ENCODE measurements at regions not wholly inside any gene's neighbourhood (a gene's known extent, or its start where the extent isn't known, plus 50 kb on each side); places are given as distances from the start of the nearest gene placed in this dataset.

- Histone ChIP-seq H2AFZ (ENCODE audit: low read depth, low read length) (no peak overlapping the region), H3K36me3 (replicated peaks; ENCODE audit: low read depth, low read length) (no peaks in the 10 kb centered on the region), H3K4me2 (ENCODE audit: low read length) (no peak overlapping the region)
These were observed 189.0 kb downstream of the URB2 start for GRCh38 chr1:229815076-229815475.

DNA sequence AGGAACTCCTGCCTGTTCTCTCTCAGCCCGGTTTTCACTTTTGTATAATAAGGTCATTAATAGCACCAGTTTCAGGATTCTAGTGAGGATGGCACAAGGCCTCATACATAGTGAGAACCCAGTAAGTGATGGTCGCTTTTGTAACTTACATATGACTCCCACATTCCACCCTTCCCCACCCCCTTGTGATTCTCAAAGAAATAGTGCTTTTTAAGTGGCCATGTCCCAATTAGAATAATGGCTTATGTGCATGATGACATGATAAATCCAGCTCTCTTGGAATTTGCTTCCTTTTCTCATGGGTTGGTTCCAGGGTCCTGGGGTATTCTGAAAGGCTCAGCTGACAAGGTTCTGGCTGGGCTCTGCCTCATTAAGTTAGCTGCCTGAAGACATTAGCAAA lies 189.9 kb downstream of the URB2 start:
- no peak overlapping the region for H3K4me3 ChIP-seq (ENCODE audit: low read length)
- H3K9me3 ChIP-seq (ENCODE audit: insufficient read depth, low read length) = peaks cover under 1% of the 10 kb centered on the region; the same call in 1 of the 2 replicates
- no peaks in the 10 kb centered on the region for H3K79me2 ChIP-seq (ENCODE audit: low read length)
- no peaks in the 10 kb centered on the region for H4K20me1 ChIP-seq (ENCODE audit: insufficient read depth, low read length)
- H3K4me1 ChIP-seq (ENCODE audit: low read length) = no peaks in the 10 kb centered on the region
- TF ChIP-seq, protein P1, sequence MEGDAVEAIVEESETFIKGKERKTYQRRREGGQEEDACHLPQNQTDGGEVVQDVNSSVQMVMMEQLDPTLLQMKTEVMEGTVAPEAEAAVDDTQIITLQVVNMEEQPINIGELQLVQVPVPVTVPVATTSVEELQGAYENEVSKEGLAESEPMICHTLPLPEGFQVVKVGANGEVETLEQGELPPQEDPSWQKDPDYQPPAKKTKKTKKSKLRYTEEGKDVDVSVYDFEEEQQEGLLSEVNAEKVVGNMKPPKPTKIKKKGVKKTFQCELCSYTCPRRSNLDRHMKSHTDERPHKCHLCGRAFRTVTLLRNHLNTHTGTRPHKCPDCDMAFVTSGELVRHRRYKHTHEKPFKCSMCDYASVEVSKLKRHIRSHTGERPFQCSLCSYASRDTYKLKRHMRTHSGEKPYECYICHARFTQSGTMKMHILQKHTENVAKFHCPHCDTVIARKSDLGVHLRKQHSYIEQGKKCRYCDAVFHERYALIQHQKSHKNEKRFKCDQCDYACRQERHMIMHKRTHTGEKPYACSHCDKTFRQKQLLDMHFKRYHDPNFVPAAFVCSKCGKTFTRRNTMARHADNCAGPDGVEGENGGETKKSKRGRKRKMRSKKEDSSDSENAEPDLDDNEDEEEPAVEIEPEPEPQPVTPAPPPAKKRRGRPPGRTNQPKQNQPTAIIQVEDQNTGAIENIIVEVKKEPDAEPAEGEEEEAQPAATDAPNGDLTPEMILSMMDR (IDR thresholded peaks at IDR 0.05; ENCODE audit: low read depth, low read length) = no peak
- TF ChIP-seq EZH2phosphoT487 (IDR thresholded peaks at IDR 0.05; ENCODE audit: low read depth) = no peak
- H3K4me2 ChIP-seq (ENCODE audit: low read length) = no peak overlapping the region
- no peak overlapping the region for H2AFZ ChIP-seq (ENCODE audit: low read depth, low read length)
- H3K9ac ChIP-seq (ENCODE audit: low read length) = no peak overlapping the region
- peaks cover 34% of the 10 kb centered on the region for H3K27me3 ChIP-seq (ENCODE audit: low read depth, low read length)
- no peaks in the 10 kb centered on the region for H3K36me3 ChIP-seq (replicated peaks; ENCODE audit: low read depth, low read length)
- no peak overlapping the region for H3K27ac ChIP-seq (ENCODE audit: low read length)

More at GRCh38 chr1:229815076-229815475, 189.0 kb downstream of the URB2 start:
- Histone ChIP-seq H3K27me3 (ENCODE audit: low read depth, low read length) (peaks cover 34% of the 10 kb centered on the region), H3K9ac (ENCODE audit: low read length) (no peak overlapping the region), H3K27ac (ENCODE audit: low read length) (no peak overlapping the region), H3K9me3 (ENCODE audit: insufficient read depth, low read length) (peaks cover 9% of the 10 kb centered on the region; the same call in 1 of the 2 replicates), H4K20me1 (ENCODE audit: insufficient read depth, low read length) (no peaks in the 10 kb centered on the region), H3K4me3 (ENCODE audit: low read length) (no peak overlapping the region), H3K79me2 (ENCODE audit: low read length) (no peaks in the 10 kb centered on the region), H3K4me1 (ENCODE audit: low read length) (no peaks in the 10 kb centered on the region)
- TF ChIP-seq EZH2phosphoT487 (IDR thresholded peaks at IDR 0.05; ENCODE audit: low read depth) = no peak
- TF ChIP-seq, protein P1 (IDR thresholded peaks at IDR 0.05; ENCODE audit: low read depth, low read length) = no peak

- Histone ChIP-seq H3K9ac (ENCODE audit: low read length) (no peak overlapping the region), H3K27ac (ENCODE audit: low read length) (no peak overlapping the region), H3K79me2 (ENCODE audit: low read length) (no peaks in the 10 kb centered on the region), H2AFZ (ENCODE audit: low read depth, low read length) (no peak overlapping the region), H4K20me1 (ENCODE audit: insufficient read depth, low read length) (no peaks in the 10 kb centered on the region), H3K27me3 (ENCODE audit: low read depth, low read length) (peaks cover 37% of the 10 kb centered on the region), H3K4me2 (ENCODE audit: low read length) (no peak overlapping the region), H3K4me3 (ENCODE audit: low read length) (no peak overlapping the region), H3K4me1 (ENCODE audit: low read length) (no peaks in the 10 kb centered on the region), H3K36me3 (replicated peaks; ENCODE audit: low read depth, low read length) (no peaks in the 10 kb centered on the region), H3K9me3 (ENCODE audit: insufficient read depth, low read length) (no peaks in the 10 kb centered on the region)
- TF ChIP-seq, protein P1 (IDR thresholded peaks at IDR 0.05; ENCODE audit: low read depth, low read length) = no peak
- TF ChIP-seq EZH2phosphoT487 (IDR thresholded peaks at IDR 0.05; ENCODE audit: low read depth) = no peak
These were observed 191.9 kb downstream of the URB2 start for GRCh38 chr1:229817936-229818335.

GRCh38 chr1:229819091-229819490 lies 193.0 kb downstream of the URB2 start:
- Histone ChIP-seq H3K27me3 (ENCODE audit: low read depth, low read length) (peaks cover 41% of the 10 kb centered on the region), H3K4me3 (ENCODE audit: low read length) (no peak overlapping the region), H3K9me3 (ENCODE audit: insufficient read depth, low read length) (no peaks in the 10 kb centered on the region), H3K79me2 (ENCODE audit: low read length) (no peaks in the 10 kb centered on the region), H3K4me1 (ENCODE audit: low read length) (no peaks in the 10 kb centered on the region), H3K4me2 (ENCODE audit: low read length) (no peak overlapping the region), H3K27ac (ENCODE audit: low read length) (no peak overlapping the region), H4K20me1 (ENCODE audit: insufficient read depth, low read length) (no peaks in the 10 kb centered on the region), H3K36me3 (replicated peaks; ENCODE audit: low read depth, low read length) (no peaks in the 10 kb centered on the region), H2AFZ (ENCODE audit: low read depth, low read length) (no peak overlapping the region), H3K9ac (ENCODE audit: low read length) (no peak overlapping the region)
- no peak for TF ChIP-seq EZH2phosphoT487 (IDR thresholded peaks at IDR 0.05; ENCODE audit: low read depth)
- TF ChIP-seq, protein P1 (IDR thresholded peaks at IDR 0.05; ENCODE audit: low read depth, low read length) = no peak

All from OCI-LY3 (cell line).